HepG2 (cell line): ENCODE measurements at regions not wholly inside any gene's neighbourhood (a gene's known extent, or its start where the extent isn't known, plus 50 kb on each side); places are given as distances from the start of the nearest gene placed in this dataset.

Experiments
- ATAC-seq: fragments of 200-7000 bp; cut with Tn5 transposase; 3 replicates; pipeline ENCODE4 v1.9.1; 2020; ENCODE audit warnings: mild to moderate bottlenecking, moderate library complexity
- BruUV-seq: library from RNA; stranded (reverse); fragments of 400-500 nt; replicated peaks from 2 replicates; lab custom pipeline; 2021; lab: Mats Ljungman, UMichigan
- CTCF ChIA-PET: fragments of 300-600 bp; formaldehyde crosslinking; extraction: SDS; loops from one replicate; lab custom pipeline; 2021; ENCODE audit warnings: low total read pairs, inconsistent platforms, low intra/inter-chr PET ratio; lab: Yijun Ruan, JAX
- POLR2A ChIA-PET: fragments of 350-600 bp; sonication (Branson Sonifier 250); formaldehyde crosslinking; loops from one replicate; lab custom pipeline; 2020; ENCODE audit warnings: antibody characterized with exemption, inconsistent platforms; lab: Yijun Ruan, JAX
- DNase-seq: peaks from one replicate; pipeline ENCODE4 v3.0.0-alpha.2; 2015; ENCODE audit warnings: low spot score
- FAIRE-seq: peaks from 3 replicates; lab custom pipeline; 2011; peaks lifted over from hg19 to GRCh38; lab: Jason Lieb, UNC
- H2AFZ ChIP-seq: one replicate; pipeline ENCODE4 v1.6.1; 2011; ENCODE audit warnings: low read length, inconsistent platforms
- H3K27ac ChIP-seq: fragments of 300-600 bp; 3 replicates; pipeline ENCODE4 v1.8.0; 2011; ENCODE audit warnings: mixed run types, mild to moderate bottlenecking, mixed read lengths, low read length, inconsistent platforms; ENCODE audit not compliant: insufficient read depth; ENCODE audit errors: extremely low read length
- H3K27me3 ChIP-seq, 2 experiments: fragments of 200-600 bp in 1 of 2; 2 replicates in 1 of 2; 3 replicates in 1 of 2; pipeline versions ENCODE4 v1.6.0 to v1.8.0; 2011; ENCODE audit warnings: low read length in 2 of 2, mild to moderate bottlenecking in 2 of 2, moderate library complexity in 2 of 2, inconsistent platforms in 1 of 2; ENCODE audit not compliant: insufficient read depth in 2 of 2, control insufficient read depth in 1 of 2
- H3K36me3 ChIP-seq, 2 experiments: fragments of 200-600 bp in 1 of 2; replicated peaks in 1 of 2; 2 replicates in 1 of 2; 3 replicates in 1 of 2; pipeline versions ENCODE4 v1.5.1 to v1.8.0; 2011; ENCODE audit warnings: low read length in 2 of 2, inconsistent platforms in 1 of 2; ENCODE audit not compliant: insufficient read depth in 2 of 2, control insufficient read depth in 1 of 2
- H3K4me1 ChIP-seq: 2 replicates; pipeline ENCODE4 v1.5.1; 2012; ENCODE audit warnings: low read length, inconsistent platforms; ENCODE audit not compliant: insufficient read depth
- H3K4me2 ChIP-seq: 2 replicates; pipeline ENCODE4 v1.6.0; 2011; ENCODE audit warnings: low read depth, low read length, inconsistent platforms
- H3K4me3 ChIP-seq, 3 experiments: fragments of 200-600 bp in 1 of 3; sonication (generic), shearing (Covaris generic) in 1 of 3; replicated peaks in 1 of 3; 2 replicates each; pipeline ENCODE4 v1.5.1; 2011 to 2016; ENCODE audit warnings: low read length in 3 of 3, inconsistent platforms in 2 of 3, low read depth in 2 of 3, mild to moderate bottlenecking in 2 of 3, control low read depth in 1 of 3, mixed read lengths in 1 of 3; ENCODE audit not compliant: insufficient read depth in 1 of 3
- H3K79me2 ChIP-seq: one replicate; pipeline ENCODE4 v1.6.1; 2011; ENCODE audit warnings: low read length, inconsistent platforms; ENCODE audit not compliant: insufficient read depth
- H3K9ac ChIP-seq: 2 replicates; pipeline ENCODE4 v1.6.0; 2011; ENCODE audit warnings: mild to moderate bottlenecking, low read depth, low read length, inconsistent platforms; ENCODE audit not compliant: insufficient read depth
- H3K9me3 ChIP-seq: 2 replicates; pipeline ENCODE4 v1.5.1; 2012; ENCODE audit warnings: mild to moderate bottlenecking, low read length
- H4K20me1 ChIP-seq: 2 replicates; pipeline ENCODE4 v1.6.0; 2011; ENCODE audit warnings: inconsistent platforms, mild to moderate bottlenecking, low read length, moderate library complexity; ENCODE audit not compliant: insufficient read depth
- CCAR2 ChIP-seq: fragments of 200-400 bp; formaldehyde crosslinking; optimal IDR thresholded peaks from 2 replicates; pipeline ENCODE3; 2018; ENCODE audit warnings: low read depth, mild to moderate bottlenecking, low read length, moderate library complexity
- SOX6 ChIP-seq, 2 experiments: fragments of 450-650 bp in 1 of 2; sonication (generic) in 1 of 2; formaldehyde crosslinking in 1 of 2; IDR thresholded peaks; 2 replicates each; pipeline versions ENCODE4 v1.4.0 to v1.6.1; 2017 to 2020; ENCODE audit warnings: antibody characterized with exemption in 1 of 2, mild to moderate bottlenecking in 1 of 2, missing genetic modification reagents in 1 of 2
- ZNF547 ChIP-seq: sonication (generic); formaldehyde crosslinking; IDR thresholded peaks from 2 replicates; pipeline ENCODE4 v1.5.1; 2020; ENCODE audit warnings: mild to moderate bottlenecking, missing genetic modification reagents
- WGBS: methylation state at CpG from one replicate; pipeline ENCODE4 v1.1.6; 2017; ENCODE audit warnings: low lambda C conversion rate; 5-methylcytosine and 5-hydroxymethylcytosine counted together
- in situ Hi-C: cut with HindIII; loops from 2 replicates; pipeline ENCODE4 v1.10.0; 2017; ENCODE audit warnings: low pct_unique_long_range_greater_than_20kb; ENCODE audit not compliant: extremely low pct_ligation_motif_present
- intact Hi-C: fragments of 100-400 bp; cut with micrococcal nuclease; formaldehyde crosslinking; loops from one replicate; pipeline ENCODE4 v1.10.0; 2022; ENCODE audit not compliant: unreplicated experiment
- TF ChIP-seq, protein P1 (sequence below): sonication (generic); formaldehyde crosslinking; IDR thresholded peaks from 2 replicates; pipeline ENCODE4 v1.4.0; 2020; ENCODE audit warnings: missing genetic modification reagents
- TF ChIP-seq, protein P2 (sequence below): sonication (generic); formaldehyde crosslinking; IDR thresholded peaks from 2 replicates; pipeline ENCODE4 v1.8.0; 2022; ENCODE audit warnings: mild to moderate bottlenecking, missing genetic modification reagents, borderline replicate concordance

DNA sequence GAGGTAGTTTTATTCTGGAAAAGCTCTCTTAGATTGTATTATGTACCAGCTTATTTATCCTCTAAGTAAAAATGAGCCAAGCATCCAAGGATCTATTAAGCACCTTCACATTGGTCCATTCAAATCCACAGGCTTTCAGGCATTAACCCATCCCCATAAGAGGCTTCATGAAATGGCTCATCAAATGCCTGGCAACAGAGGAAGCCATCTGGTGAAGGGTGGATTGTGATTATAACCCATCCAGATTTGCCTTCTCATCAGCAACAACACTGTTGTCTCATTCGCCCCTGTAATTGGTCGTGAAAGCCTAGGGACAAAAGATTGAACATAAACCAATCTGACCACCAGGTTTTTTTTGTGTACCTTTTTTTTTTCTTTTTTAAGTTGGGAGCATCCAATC, 134.3 kb upstream of the TACR1 start:
- ChIA-PET POLR2A (no interaction called here), CTCF (no interaction called here)
- no peak overlapping the region for H3K4me3 ChIP-seq
- TF ChIP-seq SOX6 (IDR thresholded peaks at IDR 0.05): no peak
- no peak for TF ChIP-seq SOX6 (CRISPR knock-in tag; IDR thresholded peaks at IDR 0.05)
- TF ChIP-seq, protein P1, sequence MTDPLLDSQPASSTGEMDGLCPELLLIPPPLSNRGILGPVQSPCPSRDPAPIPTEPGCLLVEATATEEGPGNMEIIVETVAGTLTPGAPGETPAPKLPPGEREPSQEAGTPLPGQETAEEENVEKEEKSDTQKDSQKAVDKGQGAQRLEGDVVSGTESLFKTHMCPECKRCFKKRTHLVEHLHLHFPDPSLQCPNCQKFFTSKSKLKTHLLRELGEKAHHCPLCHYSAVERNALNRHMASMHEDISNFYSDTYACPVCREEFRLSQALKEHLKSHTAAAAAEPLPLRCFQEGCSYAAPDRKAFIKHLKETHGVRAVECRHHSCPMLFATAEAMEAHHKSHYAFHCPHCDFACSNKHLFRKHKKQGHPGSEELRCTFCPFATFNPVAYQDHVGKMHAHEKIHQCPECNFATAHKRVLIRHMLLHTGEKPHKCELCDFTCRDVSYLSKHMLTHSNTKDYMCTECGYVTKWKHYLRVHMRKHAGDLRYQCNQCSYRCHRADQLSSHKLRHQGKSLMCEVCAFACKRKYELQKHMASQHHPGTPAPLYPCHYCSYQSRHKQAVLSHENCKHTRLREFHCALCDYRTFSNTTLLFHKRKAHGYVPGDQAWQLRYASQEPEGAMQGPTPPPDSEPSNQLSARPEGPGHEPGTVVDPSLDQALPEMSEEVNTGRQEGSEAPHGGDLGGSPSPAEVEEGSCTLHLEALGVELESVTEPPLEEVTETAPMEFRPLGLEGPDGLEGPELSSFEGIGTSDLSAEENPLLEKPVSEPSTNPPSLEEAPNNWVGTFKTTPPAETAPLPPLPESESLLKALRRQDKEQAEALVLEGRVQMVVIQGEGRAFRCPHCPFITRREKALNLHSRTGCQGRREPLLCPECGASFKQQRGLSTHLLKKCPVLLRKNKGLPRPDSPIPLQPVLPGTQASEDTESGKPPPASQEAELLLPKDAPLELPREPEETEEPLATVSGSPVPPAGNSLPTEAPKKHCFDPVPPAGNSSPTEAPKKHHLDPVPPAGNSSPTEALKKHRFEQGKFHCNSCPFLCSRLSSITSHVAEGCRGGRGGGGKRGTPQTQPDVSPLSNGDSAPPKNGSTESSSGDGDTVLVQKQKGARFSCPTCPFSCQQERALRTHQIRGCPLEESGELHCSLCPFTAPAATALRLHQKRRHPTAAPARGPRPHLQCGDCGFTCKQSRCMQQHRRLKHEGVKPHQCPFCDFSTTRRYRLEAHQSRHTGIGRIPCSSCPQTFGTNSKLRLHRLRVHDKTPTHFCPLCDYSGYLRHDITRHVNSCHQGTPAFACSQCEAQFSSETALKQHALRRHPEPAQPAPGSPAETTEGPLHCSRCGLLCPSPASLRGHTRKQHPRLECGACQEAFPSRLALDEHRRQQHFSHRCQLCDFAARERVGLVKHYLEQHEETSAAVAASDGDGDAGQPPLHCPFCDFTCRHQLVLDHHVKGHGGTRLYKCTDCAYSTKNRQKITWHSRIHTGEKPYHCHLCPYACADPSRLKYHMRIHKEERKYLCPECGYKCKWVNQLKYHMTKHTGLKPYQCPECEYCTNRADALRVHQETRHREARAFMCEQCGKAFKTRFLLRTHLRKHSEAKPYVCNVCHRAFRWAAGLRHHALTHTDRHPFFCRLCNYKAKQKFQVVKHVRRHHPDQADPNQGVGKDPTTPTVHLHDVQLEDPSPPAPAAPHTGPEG (CRISPR knock-in tag): no peak
- TF ChIP-seq, protein P2, sequence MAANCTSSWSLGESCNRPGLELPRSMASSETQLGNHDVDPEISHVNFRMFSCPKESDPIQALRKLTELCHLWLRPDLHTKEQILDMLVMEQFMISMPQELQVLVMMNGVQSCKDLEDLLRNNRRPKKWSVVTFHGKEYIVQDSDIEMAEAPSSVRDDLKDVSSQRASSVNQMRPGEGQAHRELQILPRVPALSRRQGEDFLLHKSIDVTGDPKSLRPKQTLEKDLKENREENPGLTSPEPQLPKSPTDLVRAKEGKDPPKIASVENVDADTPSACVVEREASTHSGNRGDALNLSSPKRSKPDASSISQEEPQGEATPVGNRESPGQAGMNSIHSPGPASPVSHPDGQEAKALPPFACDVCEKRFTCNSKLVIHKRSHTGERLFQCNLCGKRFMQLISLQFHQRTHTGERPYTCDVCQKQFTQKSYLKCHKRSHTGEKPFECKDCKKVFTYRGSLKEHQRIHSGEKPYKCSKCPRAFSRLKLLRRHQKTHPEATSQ (CRISPR knock-in tag): no peak
- no peak for TF ChIP-seq ZNF547 (CRISPR knock-in tag)
- TF ChIP-seq CCAR2: no peak
- H4K20me1 ChIP-seq: no peaks in the 10 kb centered on the region
- BruUV-seq: no TSS peak
- H3K4me2 ChIP-seq: no peak overlapping the region
- H3K27ac ChIP-seq: no peak overlapping the region
- in situ Hi-C loops (no loop called here), intact Hi-C loops (no loop called here)
- no peak overlapping the region for H2AFZ ChIP-seq
- H3K79me2 ChIP-seq: no peaks in the 10 kb centered on the region
- 5% methylated on average over 2 of the region's 2 CpGs for WGBS
- H3K4me1 ChIP-seq: no peaks in the 10 kb centered on the region
- H3K9ac ChIP-seq: no peak overlapping the region
- H3K27me3 ChIP-seq: peaks cover 0 to 9% of the 10 kb centered on the region in 2 experiments; a peak in 2 of 5 replicates
- no peaks in the 10 kb centered on the region for H3K9me3 ChIP-seq
- ATAC-seq (no peak), DNase-seq (no peak), FAIRE-seq (no peak)
- no peaks in the 10 kb centered on the region for H3K36me3 ChIP-seq
